HG03108 (cell line): ENCODE measurements at regions not wholly inside any gene's neighbourhood (a gene's known extent, or its start where the extent isn't known, plus 50 kb on each side); places are given as distances from the start of the nearest gene placed in this dataset.
"Not testable (repeated sequence)": the region's sequence is repeated elsewhere in the genome, so short reads cannot be mapped to it uniquely, and the experiment has no call there.

Experiments used
- ATAC-seq: cut with Tn5 transposase; IDR thresholded peaks from one replicate; pipeline ENCODE4 v1.9.1; 2021; ENCODE audit warnings: moderate library complexity; ENCODE audit not compliant: unreplicated experiment

- no peak for ATAC-seq
Observed at GRCh38 chr21:43291347-43291950, 122.6 kb downstream of the CRYAA start.

DNA sequence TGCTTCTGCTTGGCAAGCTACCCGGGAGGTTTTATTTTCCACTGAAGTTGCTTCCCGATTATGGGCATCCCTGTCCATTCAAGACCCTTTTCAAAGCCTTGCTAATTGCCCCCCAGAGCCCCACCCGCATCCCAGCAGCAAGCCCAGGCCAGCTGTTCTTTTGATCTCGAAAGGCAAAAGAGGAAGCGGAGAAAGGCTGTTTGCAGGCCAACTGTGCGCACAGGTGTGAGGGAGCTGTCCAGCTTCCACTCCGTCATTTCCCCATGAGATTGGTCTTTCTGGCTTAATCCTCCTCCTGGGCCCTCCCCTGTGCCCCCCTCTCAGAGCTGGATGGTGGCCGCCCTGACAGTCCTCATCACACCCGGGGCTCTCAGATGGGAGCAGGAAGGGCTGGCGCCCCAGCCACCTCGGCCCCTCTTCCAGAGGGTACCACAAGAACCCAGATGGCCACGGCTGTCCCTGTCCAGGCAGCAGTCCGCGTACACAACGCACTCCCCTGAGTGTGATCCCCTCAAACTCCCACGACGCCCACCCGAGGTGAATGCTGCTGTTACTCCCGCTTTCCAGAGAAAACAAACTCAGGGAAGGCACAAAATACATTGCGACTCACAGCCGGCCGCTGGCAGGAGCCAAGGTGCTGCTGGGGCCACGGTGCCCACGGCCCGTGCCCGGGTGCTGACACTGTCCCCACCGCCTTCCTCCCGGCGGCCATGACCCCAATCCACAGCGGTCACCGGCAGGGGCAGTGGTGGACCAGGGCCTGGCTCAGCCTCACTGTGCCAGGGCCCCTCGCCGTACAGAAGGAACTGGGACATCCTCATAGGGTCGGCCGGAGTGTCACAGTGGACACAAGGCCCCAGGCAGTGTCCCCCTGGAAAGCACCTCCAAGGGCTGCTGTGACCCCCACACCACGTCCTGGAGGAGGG is 121.9 kb downstream of the CRYAA start:
- no peak for ATAC-seq

- no peak for ATAC-seq
Observed at GRCh38 chr21:43289966-43290365, 121.2 kb downstream of the CRYAA start.

DNA sequence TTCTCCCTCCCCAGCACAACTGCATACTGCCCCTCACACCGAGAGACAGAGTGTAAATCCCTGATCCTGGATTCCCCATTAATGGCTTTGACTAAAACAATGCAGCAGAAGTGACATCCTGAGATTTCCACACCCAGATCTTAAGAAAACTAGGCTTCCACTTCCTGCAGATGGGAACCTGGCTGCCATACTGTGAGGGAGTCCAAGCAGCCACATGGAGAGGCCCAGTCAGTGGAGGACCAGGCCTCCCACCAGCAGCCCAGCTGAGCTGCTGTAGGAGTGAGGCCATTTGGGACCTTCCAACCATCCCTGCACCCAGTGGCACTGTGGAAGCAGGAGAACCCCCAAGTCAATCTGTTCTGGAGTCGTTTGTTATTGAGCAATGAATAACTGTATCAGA is 120.6 kb downstream of the CRYAA start:
- ATAC-seq = no peak

- ATAC-seq = no peak
Observed at GRCh38 chr21:43287795-43288755, 119.3 kb downstream of the CRYAA start.

DNA sequence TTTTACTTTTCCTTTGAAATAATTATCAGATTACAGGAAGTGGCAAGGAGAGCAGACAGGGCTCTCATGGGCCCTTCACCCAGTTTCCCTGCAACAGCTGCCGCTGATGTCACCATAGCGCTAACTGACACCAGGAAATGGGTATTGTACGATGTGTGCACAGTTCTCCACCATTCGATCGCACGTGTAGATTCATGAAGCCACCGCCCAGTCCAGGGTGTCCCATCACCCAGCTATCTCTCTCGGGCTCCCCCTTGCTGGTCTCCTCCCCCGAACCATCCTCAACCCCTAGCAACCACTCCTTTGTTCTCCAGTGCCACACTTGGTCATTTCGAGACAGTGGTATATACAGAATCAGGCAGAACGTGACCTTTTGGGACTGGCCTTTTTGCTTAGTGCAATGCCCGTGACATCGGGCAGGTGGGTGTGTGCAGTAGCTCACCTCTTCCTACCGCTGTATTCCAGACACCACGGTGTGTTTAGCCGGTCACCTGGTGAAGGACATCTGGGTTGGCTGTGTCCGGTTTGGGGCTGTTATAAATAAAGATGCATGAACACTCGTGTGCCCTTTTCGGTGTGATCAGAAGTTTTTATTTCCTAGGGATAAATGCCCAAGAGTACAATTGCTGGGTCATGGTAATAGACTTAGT is 118.4 kb downstream of the CRYAA start:
- no peak for ATAC-seq

GRCh38 chr21:43286196-43286595 is 117.4 kb downstream of the CRYAA start:
- ATAC-seq = no peak

DNA sequence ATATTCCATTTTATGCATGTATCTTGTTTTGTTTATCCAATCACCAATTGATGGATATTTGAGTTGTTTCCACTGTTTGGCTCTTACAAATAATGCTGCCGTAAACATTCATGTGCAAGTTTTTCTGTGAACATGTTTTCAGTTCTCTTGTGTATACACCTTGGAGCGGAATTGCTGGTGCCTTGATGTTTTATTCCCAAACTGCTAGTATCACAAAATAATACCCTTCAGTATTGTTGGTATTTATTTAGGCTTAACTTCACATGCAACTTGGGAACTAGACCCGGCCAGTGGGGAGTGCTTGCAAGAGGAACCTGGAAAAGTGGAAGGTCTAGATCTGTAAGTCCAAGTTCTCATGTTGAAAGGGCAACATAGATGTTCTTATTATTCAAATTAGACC is 115.9 kb downstream of the CRYAA start:
- no peak for ATAC-seq

DNA sequence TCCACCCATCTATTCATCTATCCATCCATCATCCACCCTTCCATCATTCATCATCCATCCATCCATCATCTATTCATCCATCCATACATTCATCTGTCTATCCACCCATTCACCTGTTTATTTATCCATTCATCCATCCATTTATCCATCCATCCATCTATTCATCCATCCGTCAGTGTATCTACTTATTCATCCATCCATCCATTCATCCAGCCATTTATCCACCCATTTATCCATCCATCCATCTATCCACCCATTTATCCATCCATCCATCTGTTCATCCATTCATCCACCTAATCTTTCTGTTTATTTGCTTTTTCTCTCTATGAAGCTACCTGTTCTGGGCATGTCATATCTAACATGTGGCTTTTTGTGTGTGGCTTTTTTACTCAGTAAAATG is 115.4 kb downstream of the CRYAA start:
- ATAC-seq = no peak

- not testable (repeated sequence) for ATAC-seq
Observed at GRCh38 chr21:43283925-43284221, 115.1 kb downstream of the CRYAA start.

DNA sequence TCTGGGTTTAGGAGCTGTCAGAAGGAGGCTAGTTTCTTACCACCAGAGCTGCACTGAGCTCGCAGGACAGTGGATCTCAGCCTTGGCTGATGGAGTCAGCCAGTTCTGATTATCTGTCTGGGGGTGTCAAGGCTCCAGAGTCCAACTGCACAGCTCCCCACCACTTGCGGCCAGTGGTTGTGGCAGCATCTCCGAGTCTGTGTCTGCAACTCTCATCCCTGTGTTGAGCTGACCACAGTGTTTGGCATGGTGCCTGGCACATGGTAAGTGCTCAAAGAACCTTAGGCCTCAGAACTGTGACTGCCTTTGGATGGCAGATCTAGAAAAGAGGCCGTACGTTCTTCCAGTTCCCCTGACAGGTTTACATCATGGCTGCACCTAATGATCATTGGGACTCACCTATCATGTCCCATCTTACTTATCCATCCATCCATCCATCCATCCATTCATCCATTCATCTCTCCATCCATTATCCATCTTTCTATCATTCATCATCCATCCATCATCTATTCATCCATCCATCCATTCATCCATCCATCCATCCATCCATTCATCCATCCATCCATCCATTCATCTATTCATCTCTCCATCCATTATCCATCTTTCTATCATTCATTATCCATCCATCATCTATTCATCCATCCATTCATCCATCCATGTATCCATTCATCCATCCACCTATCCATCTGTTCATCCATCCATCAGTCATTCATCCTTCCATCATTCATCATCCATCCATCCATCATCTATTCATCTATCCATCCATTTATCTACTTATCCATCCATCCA is 114.5 kb downstream of the CRYAA start:
- ATAC-seq = no peak

DNA sequence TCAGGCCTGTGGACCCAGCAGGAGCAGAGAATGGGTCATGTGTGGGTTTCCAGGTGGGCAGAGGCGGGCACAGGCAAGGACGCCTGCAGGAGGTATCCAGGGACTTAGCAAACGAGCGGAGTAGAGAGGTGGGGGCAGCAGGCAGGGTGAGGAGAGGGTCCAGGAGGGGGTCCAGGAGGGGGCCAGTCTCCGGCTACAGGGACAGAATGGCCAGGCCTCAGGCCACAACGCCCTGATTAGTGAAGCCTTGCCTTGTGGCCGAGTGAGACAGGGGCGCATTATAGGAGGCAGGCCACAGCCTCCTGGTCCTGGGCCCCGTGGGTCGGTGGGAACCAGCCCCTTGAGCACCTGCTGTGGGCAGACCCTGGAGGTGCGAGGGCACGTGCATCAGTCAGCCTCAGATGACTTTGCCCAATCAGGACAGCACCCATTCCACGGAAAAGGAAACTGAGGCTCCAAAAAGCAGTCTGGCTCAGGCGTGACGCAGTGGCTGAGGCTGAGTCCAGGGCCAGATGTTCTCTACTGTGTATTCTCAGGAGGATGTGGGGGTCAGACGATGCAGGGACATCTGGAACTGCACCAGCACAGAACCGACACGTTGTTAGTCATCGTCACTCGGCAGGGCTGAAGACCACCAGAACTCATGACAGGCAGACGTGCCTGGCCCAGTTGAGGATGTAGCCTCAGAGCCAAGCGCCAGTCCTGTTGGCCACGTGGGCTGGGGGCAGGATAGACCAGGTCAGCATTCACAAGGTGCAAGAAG is 113.7 kb downstream of the CRYAA start:
- no peak for ATAC-seq

DNA sequence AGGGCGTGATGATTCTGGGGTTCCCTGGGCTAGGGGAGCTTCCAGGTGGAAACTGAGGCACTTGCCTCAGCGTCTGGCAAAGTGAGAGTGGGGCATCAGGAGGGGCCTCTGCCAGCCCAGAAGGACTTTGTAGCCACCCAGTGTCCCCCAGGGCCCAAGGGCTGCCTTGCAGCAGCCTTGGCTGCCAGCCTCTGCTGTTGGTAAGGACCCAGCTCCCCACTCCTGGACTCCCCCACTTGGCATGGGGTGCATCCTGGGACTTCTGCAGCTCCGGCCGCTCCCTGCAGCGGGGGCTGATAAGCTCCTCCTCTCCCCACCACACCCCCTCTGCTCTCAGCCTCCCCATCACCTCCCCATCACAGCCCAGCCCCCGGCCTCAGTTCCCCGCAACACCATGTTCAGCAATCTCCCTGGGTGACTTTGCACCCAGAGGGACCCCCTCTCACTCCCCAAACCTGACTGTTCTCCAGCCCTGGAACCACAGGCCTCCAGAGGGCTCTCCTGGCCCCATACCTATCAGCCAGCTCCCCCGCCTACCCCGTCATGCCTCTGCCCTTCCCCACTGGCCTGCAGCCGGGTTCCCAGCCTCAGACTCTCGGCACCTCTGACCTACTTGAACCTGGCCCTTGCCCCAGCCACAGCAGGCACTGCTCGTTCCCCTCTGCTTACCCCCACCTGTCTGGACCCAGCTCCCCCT is 113.0 kb downstream of the CRYAA start:
- no peak for ATAC-seq

GRCh38 chr21:43280949-43281633 is 112.3 kb downstream of the CRYAA start:
- ATAC-seq = no peak

GRCh38 chr21:43279578-43279894 is 110.7 kb downstream of the CRYAA start:
- ATAC-seq = no peak

- ATAC-seq = no peak
Observed at GRCh38 chr21:43278766-43279577, 110.2 kb downstream of the CRYAA start.

GRCh38 chr21:43278359-43278758 is 109.6 kb downstream of the CRYAA start:
- no peak for ATAC-seq
